ENCODE measurements at regions not wholly inside any gene's neighbourhood (a gene's known extent, or its start where the extent isn't known, plus 50 kb on each side); places are given as distances from the start of the nearest gene placed in this dataset.

- no peak overlapping the region for H3K4me3 Mint-ChIP-seq (ENCODE audit: unreplicated experiment)
- H3K4me1 Mint-ChIP-seq (ENCODE audit: unreplicated experiment): peaks cover 2% of the 10 kb centered on the region
- no peaks in the 10 kb centered on the region for H3K27me3 Mint-ChIP-seq (ENCODE audit: unreplicated experiment)
- H3K9me3 Mint-ChIP-seq (ENCODE audit: unreplicated experiment): no peaks in the 10 kb centered on the region
- no peak for DNase-seq (ENCODE audit: low spot score)
- H3K27ac Mint-ChIP-seq (ENCODE audit: unreplicated experiment): no peak overlapping the region
- H3K36me3 Mint-ChIP-seq (ENCODE audit: low read depth, unreplicated experiment): no peaks in the 10 kb centered on the region
- TF ChIP-seq CTCF (IDR thresholded peaks at IDR 0.05; ENCODE audit: unreplicated experiment): no peak
These were observed 51.7 kb upstream of the G2E3 start for GRCh38 chr14:30507209-30507608.
